ENCODE measurements at regions not wholly inside any gene's neighbourhood (a gene's known extent, or its start where the extent isn't known, plus 50 kb on each side); places are given as distances from the start of the nearest gene placed in this dataset.

- DNase-seq (no peak), ATAC-seq (no peak)
- intact Hi-C loops (cut with micrococcal nuclease), result no loop called here
Observed at GRCh38 chr3:67923796-67924195, 269.4 kb upstream of the SUCLG2 start.

- DNase-seq (no peak), ATAC-seq (no peak)
- intact Hi-C loops (cut with micrococcal nuclease), result no loop called here
Observed at GRCh38 chr3:67920969-67921368, 266.6 kb upstream of the SUCLG2 start.

DNA sequence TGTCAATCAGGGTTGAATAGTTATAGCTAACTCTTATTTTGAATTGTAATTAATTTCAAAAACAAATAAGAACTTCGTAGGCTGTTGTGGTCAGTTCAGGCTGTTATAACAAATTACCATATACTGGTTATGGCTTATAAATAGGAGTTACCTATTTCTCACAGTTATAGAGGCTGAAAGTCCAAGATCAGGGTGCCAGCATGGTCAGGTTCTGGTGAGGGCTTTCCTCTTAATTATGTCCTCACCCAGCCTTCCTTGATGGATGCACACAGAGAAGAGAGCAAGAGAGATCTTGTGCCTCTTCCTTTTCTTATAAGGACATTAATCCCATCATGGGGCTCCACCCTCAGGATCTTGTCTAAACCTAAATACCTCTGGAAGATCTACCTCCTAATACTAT is 265.9 kb upstream of the SUCLG2 start:
- ATAC-seq (no peak), DNase-seq (no peak)
- intact Hi-C loops (cut with micrococcal nuclease), result no loop called here

- ATAC-seq (no peak), DNase-seq (no peak)
- intact Hi-C loops (cut with micrococcal nuclease), result no loop called here
Observed at GRCh38 chr3:67916353-67916752, 261.9 kb upstream of the SUCLG2 start.

- intact Hi-C loops (cut with micrococcal nuclease), result no loop called here
- DNase-seq, result no peak
- no peak for ATAC-seq
Observed at GRCh38 chr3:67907735-67908134, 253.3 kb upstream of the SUCLG2 start.

DNA sequence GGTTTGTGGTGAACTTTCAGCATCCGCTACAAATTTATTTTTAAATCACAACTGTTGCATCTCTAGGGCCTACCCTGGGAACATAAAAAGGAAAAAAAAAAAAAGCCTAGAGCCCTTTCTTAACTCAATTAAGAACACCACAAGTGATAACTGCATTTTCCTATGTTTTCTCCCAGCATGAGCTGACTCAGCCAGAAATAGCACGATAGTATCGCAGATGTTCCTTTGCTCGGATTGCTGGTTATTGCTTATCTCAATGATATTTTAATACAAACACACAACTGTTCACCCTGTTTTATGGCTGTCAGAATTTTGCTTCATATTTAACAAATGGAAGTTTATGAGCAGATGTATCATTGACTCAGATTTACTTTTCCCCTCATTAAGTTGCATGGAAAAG is 251.8 kb upstream of the SUCLG2 start:
- DNase-seq (no peak), ATAC-seq (no peak)
- intact Hi-C loops (cut with micrococcal nuclease), result no loop called here

GRCh38 chr3:67901681-67902080 is 247.3 kb upstream of the SUCLG2 start:
- no peak for DNase-seq
- intact Hi-C loops (cut with micrococcal nuclease), result no loop called here

GRCh38 chr3:67898916-67899315 is 244.5 kb upstream of the SUCLG2 start:
- intact Hi-C loops (cut with micrococcal nuclease), result no loop called here
- DNase-seq, result no peak
- ATAC-seq, result no peak

More at GRCh38 chr3:67901681-67902080, 247.3 kb upstream of the SUCLG2 start:
- ATAC-seq, result no peak

DNA sequence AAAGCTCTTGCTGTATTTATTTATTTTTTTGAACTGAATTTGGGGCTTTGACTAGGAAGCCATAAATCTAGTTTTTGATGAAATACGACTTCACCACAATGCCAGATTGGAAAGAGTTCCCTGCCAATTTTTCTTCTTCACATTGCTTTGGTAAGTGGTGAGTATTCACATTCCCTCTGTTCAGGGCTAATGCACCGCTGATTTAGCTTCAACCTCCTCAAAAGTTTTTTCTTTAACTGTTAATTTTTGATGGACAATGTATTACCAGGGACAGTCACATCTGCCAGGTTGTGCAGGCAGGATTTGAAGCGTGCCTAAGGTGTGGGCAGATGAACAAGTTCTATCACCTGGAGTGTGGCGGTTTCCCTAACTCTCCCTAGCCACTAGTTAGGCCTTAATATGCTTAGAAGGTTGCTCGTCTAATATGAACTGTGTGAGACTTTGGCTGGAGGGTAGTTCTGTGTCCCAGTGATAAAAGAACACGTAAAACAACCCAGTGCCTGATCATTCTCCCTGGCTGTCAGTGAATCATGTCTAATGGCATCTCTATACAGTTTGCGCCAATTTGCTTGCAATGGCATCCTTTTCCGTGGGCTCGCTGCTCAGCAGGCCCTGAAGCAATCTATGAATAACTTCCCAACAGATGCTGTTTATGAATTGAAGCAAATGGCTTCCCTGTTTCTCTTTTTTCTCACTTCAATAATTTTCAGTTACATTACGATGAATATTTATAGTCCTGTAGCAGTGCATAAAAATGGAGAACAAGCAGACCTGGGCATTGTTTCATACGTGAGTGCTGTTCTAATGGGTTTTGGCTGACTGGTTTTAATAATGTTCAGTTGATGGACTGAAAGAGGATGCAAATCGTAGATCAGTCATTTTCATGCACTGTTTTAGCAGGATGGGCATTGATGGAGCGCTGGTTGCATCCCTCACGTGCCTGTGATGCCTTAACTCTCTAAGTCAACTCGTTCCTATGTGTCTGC is 243.2 kb upstream of the SUCLG2 start:
- intact Hi-C loops (cut with micrococcal nuclease), result no loop called here
- DNase-seq (no peak), ATAC-seq (no peak)

GRCh38 chr3:67896130-67896529 is 241.7 kb upstream of the SUCLG2 start:
- intact Hi-C loops (cut with micrococcal nuclease), result no loop called here
- DNase-seq, result no peak
- no peak for ATAC-seq

DNA sequence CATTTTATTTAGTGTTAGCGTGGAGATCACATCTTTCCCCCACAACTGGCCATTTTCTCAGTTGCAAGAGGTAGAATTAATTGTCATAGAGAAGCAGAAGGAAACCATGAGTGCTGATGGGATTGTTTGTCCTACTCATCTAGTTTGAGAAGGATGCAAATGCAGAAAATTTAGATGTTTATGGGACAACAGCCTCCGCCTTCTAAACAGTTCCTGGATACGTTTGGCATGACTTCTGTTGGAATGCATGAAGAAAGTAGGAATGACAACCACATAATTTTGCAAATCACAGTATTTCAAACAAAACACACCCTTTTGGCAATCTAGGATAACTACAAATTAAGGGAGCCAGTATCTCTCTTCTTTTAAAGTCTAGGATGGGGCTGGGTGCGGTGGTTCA is 240.1 kb upstream of the SUCLG2 start:
- DNase-seq (no peak), ATAC-seq (no peak)
- intact Hi-C loops (cut with micrococcal nuclease), result no loop called here

- no peak for DNase-seq
Observed at GRCh38 chr3:67884345-67884744, 229.9 kb upstream of the SUCLG2 start.

GRCh38 chr3:67883766-67884165 is 229.4 kb upstream of the SUCLG2 start:
- intact Hi-C loops (cut with micrococcal nuclease), result no loop called here

More at GRCh38 chr3:67884345-67884744, 229.9 kb upstream of the SUCLG2 start:
- intact Hi-C loops (cut with micrococcal nuclease), result no loop called here
- ATAC-seq, result no peak

GRCh38 chr3:67882981-67883380 is 228.6 kb upstream of the SUCLG2 start:
- intact Hi-C loops (cut with micrococcal nuclease), result no loop called here
- ATAC-seq, result no peak
- no peak for DNase-seq

More at GRCh38 chr3:67883766-67884165, 229.4 kb upstream of the SUCLG2 start:
- DNase-seq, result no peak
- ATAC-seq, result no peak

- DNase-seq (no peak), ATAC-seq (no peak)
- intact Hi-C loops (cut with micrococcal nuclease), result no loop called here
Observed at GRCh38 chr3:67876261-67876660, 221.8 kb upstream of the SUCLG2 start.

DNA sequence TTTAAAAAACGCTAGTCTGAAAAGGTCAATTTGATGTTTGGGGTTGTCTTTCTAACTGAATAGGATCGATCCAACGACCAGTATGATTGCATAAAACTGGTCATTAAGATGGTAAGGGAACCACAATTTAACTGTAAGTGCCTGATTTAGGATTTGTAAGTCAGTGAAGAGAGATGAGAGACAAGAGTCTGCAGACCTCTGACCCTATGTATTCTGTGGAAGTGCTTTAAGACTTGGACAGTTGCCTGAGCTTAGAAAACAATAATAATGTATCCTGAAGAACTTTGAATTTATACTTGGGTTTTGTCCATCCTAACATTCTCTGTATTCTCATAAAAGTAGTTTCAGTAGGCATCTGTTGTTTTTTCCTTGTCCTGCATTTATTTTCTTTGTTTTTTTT is 221.4 kb upstream of the SUCLG2 start:
- DNase-seq, result no peak
- ATAC-seq, result no peak
- intact Hi-C loops (cut with micrococcal nuclease), result no loop called here

DNA sequence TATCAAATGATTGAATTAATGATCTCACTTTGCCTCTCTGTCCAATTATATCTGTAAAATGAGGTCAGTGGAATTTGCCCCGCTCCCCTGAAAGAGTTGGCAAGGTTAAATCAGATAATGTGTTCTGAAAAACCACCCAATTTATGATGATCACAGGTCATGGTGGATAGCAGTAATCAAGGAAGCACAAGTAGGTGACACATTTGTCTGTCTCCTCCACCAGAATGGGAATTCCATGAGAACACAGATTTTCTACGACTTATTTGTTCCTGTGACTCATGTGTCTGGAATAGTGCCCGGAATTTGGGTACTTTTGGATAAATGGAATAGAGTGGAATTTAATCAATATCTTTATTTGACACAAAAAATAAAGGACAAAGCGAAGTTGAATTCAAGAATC is 220.9 kb upstream of the SUCLG2 start:
- intact Hi-C loops (cut with micrococcal nuclease), result no loop called here
- ATAC-seq, result no peak
- DNase-seq, result no peak

GRCh38 chr3:67870477-67870876 is 216.1 kb upstream of the SUCLG2 start:
- DNase-seq (no peak), ATAC-seq (no peak)
- intact Hi-C loops (cut with micrococcal nuclease), result no loop called here

DNA sequence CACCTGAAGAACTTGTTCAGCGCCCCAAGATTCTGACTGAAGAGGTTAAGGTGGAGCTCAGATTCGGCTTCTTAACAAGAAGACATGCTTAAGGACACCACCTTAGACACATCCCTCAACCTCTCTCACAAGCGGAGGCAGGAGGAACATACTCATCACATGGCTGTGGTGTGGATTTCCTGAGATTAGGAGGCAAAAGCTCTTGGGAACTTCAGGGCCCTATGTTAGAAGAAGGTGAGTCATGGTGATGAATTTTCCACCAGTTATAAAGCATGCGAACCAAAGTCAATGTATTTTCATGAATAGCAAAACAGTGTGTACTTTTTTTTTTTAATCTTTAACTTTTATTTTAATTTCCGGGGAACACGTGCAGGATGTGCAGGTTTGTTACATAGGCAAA is 212.2 kb upstream of the SUCLG2 start:
- intact Hi-C loops (cut with micrococcal nuclease), result no loop called here
- DNase-seq (no peak), ATAC-seq (no peak)

GRCh38 chr3:67864587-67865183 is 210.3 kb upstream of the SUCLG2 start:
- intact Hi-C loops (cut with micrococcal nuclease), result no loop called here
- DNase-seq (no peak), ATAC-seq (no peak)

GRCh38 chr3:67863869-67864268 is 209.5 kb upstream of the SUCLG2 start:
- intact Hi-C loops (cut with micrococcal nuclease), result no loop called here
- ATAC-seq, result no peak

More at GRCh38 chr3:67863869-67864268, 209.5 kb upstream of the SUCLG2 start:
- no peak for DNase-seq

Data from left ventricle myocardium superior (tissue), 1 donor.